ENCODE measurements at regions not wholly inside any gene's neighbourhood (a gene's known extent, or its start where the extent isn't known, plus 50 kb on each side); places are given as distances from the start of the nearest gene placed in this dataset.

DNA sequence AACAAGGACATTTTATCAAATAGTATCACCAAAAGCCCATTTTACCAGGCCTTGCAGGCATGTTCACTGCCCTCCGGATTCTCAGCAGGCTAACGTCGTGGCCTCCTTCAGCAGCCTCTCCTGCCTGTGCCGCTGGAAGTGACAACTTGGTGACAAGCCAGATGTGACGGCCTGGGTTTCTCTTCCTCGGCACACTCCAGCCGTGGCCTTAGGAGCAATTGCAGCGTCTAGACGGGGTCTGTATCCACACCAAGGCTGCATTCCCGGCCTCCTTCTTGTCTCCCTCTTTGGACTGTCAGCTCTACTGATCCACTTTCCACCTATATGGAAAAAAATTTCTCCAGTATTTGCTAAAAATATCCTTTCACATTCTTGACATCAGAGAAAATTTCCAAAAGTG, 145.3 kb upstream of the MGMT start:
- peaks cover 6 to 40% (median 15%) of the 10 kb centered on the region in 9 donors for H3K9me3 Mint-ChIP-seq
- H3K36me3 Mint-ChIP-seq, result peaks cover 0 to 22% (median 17%) of the 10 kb centered on the region in 3 donors
- peaks cover 0 to 2% (median 0%) of the 10 kb centered on the region in 4 donors for H3K4me1 Mint-ChIP-seq
- ATAC-seq (no peak), DNase-seq (no peak)
- H3K4me3 Mint-ChIP-seq, result no peak overlapping the region
- H3K27ac Mint-ChIP-seq, result no peak overlapping the region
- peaks cover 0 to 9% (median 0%) of the 10 kb centered on the region in 5 donors for H3K27me3 Mint-ChIP-seq
- POLR2A ChIA-PET, result no interaction called here

DNA sequence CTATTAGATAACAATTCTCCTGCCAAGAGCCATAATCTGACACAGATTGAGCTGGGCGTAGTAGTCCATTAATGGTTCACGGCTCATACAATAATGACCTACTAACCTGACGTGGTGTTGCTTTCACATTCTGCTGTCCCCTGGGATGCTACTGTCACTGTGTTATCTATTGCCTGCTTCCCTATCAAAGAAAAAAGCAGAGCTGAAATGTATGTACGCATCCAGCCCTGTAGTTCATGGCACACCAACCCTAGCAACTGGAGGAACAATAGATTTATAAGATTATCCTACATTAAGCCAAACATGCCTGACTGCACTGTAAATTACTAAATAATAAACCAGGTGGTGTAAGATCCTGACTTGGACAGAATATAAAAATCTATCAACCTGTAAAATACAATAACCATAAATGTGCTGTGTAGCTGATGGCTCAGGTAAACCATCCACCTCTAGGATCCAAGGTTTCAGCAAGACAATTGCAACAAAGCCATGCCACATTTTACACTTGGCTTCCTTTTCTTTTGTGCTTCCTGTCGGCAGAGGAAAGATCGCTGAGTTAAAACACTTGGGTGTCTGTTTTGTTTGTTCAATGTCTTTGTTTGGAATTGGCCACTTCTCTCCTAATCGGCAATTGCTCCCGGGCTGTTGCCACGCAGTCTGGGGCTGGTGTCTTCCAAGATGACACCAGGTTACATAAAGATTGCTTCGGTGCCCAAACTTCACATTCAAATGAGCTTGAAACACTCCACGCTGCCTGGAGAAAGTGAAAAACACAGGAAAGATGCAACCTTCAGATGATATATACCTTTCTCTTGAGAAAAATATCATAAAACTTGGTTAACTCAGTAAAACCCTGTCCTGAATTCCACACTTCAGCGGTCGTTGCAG, 143.9 kb upstream of the MGMT start:
- DNase-seq (no peak), ATAC-seq (no peak)
- POLR2A ChIA-PET, result no interaction called here
- peaks cover 0 to 2% (median 0%) of the 10 kb centered on the region in 4 donors for H3K4me1 Mint-ChIP-seq
- H3K27ac Mint-ChIP-seq, result no peak overlapping the region
- no peak overlapping the region for H3K4me3 Mint-ChIP-seq
- H3K27me3 Mint-ChIP-seq, result peaks cover 0 to 13% (median 2%) of the 10 kb centered on the region in 5 donors
- peaks cover 5 to 25% (median 12%) of the 10 kb centered on the region in 9 donors for H3K9me3 Mint-ChIP-seq
- peaks cover 0 to 9% (median 9%) of the 10 kb centered on the region in 3 donors for H3K36me3 Mint-ChIP-seq

DNA sequence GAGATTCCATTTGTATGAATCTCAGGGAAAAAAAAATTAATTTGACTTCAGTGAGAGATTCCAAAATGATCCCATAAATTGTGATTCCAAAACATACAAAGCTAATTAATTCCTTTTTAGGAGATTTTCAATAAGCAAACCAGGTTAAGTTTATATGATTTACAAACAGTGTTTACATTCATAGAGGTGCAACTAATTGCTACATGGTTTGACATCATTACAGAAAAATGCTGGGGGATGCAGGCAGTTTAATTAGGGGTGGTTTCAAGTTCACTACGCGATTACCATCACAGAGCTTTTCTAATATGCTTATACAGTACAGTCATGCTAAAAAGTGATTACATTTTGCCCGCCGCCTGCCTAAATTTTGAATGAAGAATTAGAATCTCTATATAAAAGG, 143.2 kb upstream of the MGMT start:
- H3K27me3 Mint-ChIP-seq, result peaks cover 0 to 13% (median 2%) of the 10 kb centered on the region in 5 donors
- ATAC-seq (no peak), DNase-seq (no peak)
- H3K9me3 Mint-ChIP-seq, result peaks cover 3 to 19% (median 7%) of the 10 kb centered on the region in 9 donors
- peaks cover 0 to 5% (median 3%) of the 10 kb centered on the region in 3 donors for H3K36me3 Mint-ChIP-seq
- POLR2A ChIA-PET, result no interaction called here
- no peak overlapping the region for H3K4me3 Mint-ChIP-seq
- H3K4me1 Mint-ChIP-seq, result peaks cover 0 to 2% (median 0%) of the 10 kb centered on the region in 4 donors
- H3K27ac Mint-ChIP-seq, result no peak overlapping the region

DNA sequence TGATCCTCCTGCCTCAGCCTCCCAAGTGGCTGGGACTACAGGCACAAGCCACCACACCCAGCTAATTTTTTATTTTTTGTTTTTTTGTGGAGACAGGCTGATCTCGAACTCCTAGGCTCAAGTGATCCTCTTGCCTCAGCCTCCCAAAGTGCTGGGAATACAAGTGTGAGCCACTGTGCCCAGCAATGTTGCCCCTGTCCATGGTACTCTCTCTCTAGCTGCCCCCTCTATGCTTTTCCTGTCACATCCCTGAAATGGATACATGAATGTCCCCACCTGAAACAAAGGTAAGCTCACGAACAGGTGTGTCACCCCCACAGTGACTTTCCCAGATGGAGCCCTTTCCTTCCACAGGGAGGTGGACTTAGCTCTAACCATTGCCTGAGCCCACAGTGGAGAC, 141.1 kb upstream of the MGMT start:
- H3K9me3 Mint-ChIP-seq, result peaks cover 0 to 2% (median 0%) of the 10 kb centered on the region in 9 donors
- POLR2A ChIA-PET, result no interaction called here
- H3K4me3 Mint-ChIP-seq, result no peak overlapping the region
- no peaks in the 10 kb centered on the region for H3K36me3 Mint-ChIP-seq
- H3K27ac Mint-ChIP-seq, result peak overlapping the region in 1 of 10 donors; percentile 53
- no peaks in the 10 kb centered on the region for H3K4me1 Mint-ChIP-seq
- DNase-seq (no peak), ATAC-seq (no peak)
- peaks cover 0 to 13% (median 2%) of the 10 kb centered on the region in 5 donors for H3K27me3 Mint-ChIP-seq

DNA sequence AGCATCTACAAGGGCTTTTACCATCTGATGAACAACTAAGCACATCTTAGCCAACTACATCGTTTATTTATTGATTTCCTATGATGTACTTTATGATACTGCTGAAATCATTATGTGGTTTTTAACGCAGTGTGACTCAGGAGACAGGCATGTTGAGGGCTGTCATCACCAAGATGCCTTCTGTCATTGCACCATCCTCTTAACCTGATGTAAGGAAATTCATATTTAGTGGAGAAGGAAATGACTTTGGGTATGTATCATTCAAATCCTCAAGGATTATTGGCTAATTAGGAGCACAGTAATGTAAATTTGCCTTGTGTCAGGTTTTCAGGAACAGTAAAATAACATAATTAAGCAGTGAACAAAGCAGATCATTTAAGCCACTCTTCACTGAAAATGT, 138.5 kb upstream of the MGMT start:
- Mint-ChIP-seq H3K27ac (no peak overlapping the region), H3K9me3 (no peaks in the 10 kb centered on the region), H3K4me1 (peaks cover 0 to 8% (median 5%) of the 10 kb centered on the region in 4 donors), H3K4me3 (no peak overlapping the region), H3K27me3 (peaks cover 0 to 17% (median 2%) of the 10 kb centered on the region in 5 donors), H3K36me3 (no peaks in the 10 kb centered on the region)
- DNase-seq (no peak), ATAC-seq (no peak)
- POLR2A ChIA-PET, result no interaction called here

DNA sequence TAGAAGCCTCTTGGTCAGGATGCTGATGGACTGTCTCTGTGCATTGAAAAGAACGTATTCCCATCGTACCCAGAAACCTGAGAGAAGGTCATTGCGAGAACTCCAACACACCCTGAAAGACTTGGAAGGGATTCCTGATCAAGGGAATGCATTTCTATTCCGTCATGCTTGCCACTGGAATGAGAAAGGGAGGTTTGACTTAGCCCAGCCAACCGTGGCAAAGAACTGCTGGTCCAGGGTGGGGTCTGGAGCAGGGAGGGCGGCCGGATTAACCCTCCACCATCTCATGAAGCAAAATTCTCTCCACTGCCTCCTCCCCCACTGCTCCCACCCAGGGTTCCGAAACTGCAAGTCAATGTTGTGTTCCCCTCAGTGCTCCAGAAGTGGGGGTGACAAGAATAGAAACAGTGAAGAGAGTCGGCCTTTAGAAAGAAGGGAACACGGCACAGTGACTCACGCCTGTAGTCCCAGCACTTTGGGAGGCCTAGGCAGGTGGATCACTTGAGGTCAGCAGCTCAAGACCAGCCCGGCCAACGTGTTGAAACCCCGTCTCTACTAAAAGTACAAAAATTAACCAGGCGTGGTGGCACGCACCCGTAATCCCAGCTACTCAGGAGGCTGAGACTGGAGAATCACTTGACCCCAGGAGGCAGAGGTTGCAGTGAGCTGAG, 137.5 kb upstream of the MGMT start:
- ATAC-seq (no peak), DNase-seq (no peak)
- H3K27me3 Mint-ChIP-seq, result peaks cover 2 to 14% (median 6%) of the 10 kb centered on the region in 5 donors
- H3K4me3 Mint-ChIP-seq, result no peak overlapping the region
- POLR2A ChIA-PET, result no interaction called here
- H3K36me3 Mint-ChIP-seq, result peaks cover 0 to 2% (median 0%) of the 10 kb centered on the region in 3 donors
- H3K27ac Mint-ChIP-seq, result no peak overlapping the region
- H3K9me3 Mint-ChIP-seq, result no peaks in the 10 kb centered on the region
- peaks cover 0 to 8% (median 5%) of the 10 kb centered on the region in 4 donors for H3K4me1 Mint-ChIP-seq

DNA sequence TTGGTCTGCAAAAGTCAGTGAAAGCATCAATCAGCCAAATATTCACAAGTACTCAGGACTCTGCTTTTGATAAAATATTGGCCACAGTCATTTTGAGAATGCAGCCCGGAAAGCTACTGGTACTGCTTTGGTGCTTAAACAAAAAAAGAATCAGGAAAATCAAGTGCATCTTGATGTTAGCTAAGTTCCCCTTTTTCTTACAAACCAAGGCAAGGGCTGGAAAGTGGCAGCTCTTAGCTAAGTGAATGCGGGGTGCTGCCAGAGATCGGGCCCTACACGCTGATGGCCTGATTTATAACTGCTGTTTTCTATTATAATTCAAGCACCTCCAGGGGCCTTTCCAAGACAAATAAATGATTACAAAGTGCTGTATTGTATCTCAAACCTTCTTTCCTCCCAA, 136.8 kb upstream of the MGMT start:
- Mint-ChIP-seq H3K27me3 (peaks cover 2 to 14% (median 6%) of the 10 kb centered on the region in 5 donors), H3K36me3 (peaks cover 0 to 2% (median 0%) of the 10 kb centered on the region in 3 donors), H3K9me3 (no peaks in the 10 kb centered on the region), H3K4me1 (peaks cover 0 to 8% (median 5%) of the 10 kb centered on the region in 4 donors), H3K27ac (peak overlapping the region in 1 of 10 donors; percentile 38), H3K4me3 (no peak overlapping the region)
- POLR2A ChIA-PET, result no interaction called here
- no peak for ATAC-seq
- no peak for DNase-seq

DNA sequence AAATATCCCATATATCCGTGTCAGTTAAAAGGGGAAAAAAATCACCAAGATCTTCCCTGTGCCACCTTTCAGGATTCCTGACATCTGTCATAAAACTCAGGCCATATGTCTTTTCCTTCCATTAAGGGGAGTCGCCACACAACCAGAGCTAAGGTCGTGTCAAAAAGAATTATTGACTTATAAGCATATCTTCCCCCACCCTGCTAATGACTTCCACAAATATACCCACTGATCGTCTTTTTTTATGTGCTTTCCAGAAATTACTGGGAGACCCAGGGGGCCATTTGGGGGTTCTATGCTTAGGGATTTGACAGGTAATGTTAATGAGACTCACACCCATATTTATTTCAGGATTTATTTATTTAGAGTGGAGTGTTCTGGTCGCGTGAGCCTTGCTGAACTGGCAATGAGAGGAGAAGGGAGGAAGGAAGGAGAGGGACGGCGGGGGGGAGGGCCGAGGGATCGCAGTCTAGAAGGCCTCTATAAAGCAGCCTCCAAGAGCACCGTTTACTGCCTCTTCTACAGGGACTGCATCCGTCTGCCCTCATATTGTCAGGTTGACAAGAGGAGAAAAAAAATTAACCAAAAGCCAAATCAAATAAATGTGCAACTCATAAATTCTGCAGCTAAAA, 135.7 kb upstream of the MGMT start:
- H3K27me3 Mint-ChIP-seq, result peaks cover 2 to 9% (median 6%) of the 10 kb centered on the region in 5 donors
- no peak for ATAC-seq
- H3K4me1 Mint-ChIP-seq, result peaks cover 0 to 8% (median 5%) of the 10 kb centered on the region in 4 donors
- no peak overlapping the region for H3K4me3 Mint-ChIP-seq
- H3K36me3 Mint-ChIP-seq, result peaks cover 0 to 2% (median 0%) of the 10 kb centered on the region in 3 donors
- DNase-seq, result no peak
- no peaks in the 10 kb centered on the region for H3K9me3 Mint-ChIP-seq
- POLR2A ChIA-PET, result interaction anchor here (1.9 to 2.4 kb wide), 3 partner anchors 295 to 299 kb away, joined by 9 to 12 read pairs (median 9); no protein-coding TSS in a partner anchor
- no peak overlapping the region for H3K27ac Mint-ChIP-seq

DNA sequence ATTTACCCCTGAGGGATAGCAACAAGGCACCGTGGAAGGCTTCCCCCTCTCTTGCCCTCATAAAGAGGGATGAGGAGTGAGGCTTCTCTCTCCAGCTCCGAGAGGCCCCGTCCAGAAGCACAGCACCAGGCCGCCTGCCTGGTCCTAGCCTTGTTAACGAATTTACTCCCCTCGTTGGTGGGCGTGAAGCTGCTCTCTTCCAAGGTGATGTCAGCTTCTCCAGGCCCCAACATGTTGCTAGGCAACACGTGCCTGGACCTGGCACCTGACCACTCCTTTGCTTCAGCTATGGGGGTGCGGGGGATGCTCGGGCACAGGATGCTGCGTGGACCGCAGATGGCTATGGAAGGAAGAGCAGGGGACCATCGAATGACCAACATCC, 135.2 kb upstream of the MGMT start:
- peaks cover 2 to 9% (median 6%) of the 10 kb centered on the region in 5 donors for H3K27me3 Mint-ChIP-seq
- H3K4me1 Mint-ChIP-seq, result peaks cover 0 to 8% (median 5%) of the 10 kb centered on the region in 4 donors
- no peaks in the 10 kb centered on the region for H3K9me3 Mint-ChIP-seq
- H3K4me3 Mint-ChIP-seq, result no peak overlapping the region
- POLR2A ChIA-PET, result interaction anchor here (1.9 to 2.4 kb wide), 3 partner anchors 296 to 300 kb away, joined by 9 to 12 read pairs (median 9); no protein-coding TSS in a partner anchor
- H3K36me3 Mint-ChIP-seq, result peaks cover 0 to 2% (median 0%) of the 10 kb centered on the region in 3 donors
- DNase-seq (no peak), ATAC-seq (no peak)
- peak overlapping the region in 1 of 10 donors; percentile 49 for H3K27ac Mint-ChIP-seq

DNA sequence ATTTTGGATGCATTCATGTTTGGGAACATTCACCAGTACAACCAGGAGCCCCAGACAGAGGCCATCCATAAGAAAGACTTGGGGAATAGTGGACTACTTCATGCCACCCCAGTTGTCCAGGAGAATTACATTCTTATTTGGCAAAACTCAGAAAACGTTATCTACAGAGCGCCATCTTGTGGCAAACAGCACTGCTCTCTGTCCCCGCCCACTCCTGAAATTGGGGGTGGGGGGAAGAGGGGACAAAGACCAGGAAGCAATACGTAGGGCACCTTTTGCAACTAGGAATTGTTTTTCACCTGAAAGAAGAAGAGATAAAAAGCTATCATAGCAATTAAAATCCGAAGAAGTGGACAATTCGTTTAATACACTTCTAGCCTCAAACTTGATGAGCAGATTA, 134.6 kb upstream of the MGMT start:
- peak in 6 of 10 donors; percentile 7 to 41 (median 26) for DNase-seq
- peak overlapping the region in 1 of 10 donors; percentile 7 for H3K27ac Mint-ChIP-seq

DNA sequence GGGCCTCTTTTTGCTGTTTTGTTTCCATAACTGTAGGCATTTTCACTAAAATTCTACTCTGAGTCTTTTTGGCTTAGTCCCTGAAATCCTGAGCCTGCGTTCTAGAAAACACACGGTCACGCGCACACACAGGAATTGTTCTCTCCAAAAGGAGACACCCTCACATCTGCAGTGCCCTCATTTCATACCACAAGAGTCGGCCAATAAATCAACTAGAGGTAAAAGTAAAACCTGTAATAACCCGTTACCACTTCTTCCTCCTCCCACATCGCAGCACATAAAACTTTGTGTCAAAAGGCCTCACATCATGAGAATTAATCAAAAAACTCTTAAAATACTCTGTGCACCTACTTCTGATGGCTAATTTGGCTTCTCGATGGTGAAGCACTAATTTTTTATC, 133.3 kb upstream of the MGMT start:
- H3K4me1 Mint-ChIP-seq, result peaks cover 0 to 8% (median 5%) of the 10 kb centered on the region in 4 donors
- peaks cover 0 to 7% (median 4%) of the 10 kb centered on the region in 5 donors for H3K27me3 Mint-ChIP-seq
- H3K9me3 Mint-ChIP-seq, result no peaks in the 10 kb centered on the region
- DNase-seq (no peak), ATAC-seq (no peak)
- POLR2A ChIA-PET, result interaction anchor here (2.4 kb wide), 1 partner anchor 299 kb away, joined by 12 read pairs; no protein-coding TSS in a partner anchor
- peak overlapping the region in 1 of 10 donors; percentile 24 for H3K27ac Mint-ChIP-seq
- H3K36me3 Mint-ChIP-seq, result peaks cover 0 to 2% (median 0%) of the 10 kb centered on the region in 3 donors
- no peak overlapping the region for H3K4me3 Mint-ChIP-seq

More for the DNA sequence above, 134.6 kb upstream of the MGMT start:
- no peak for ATAC-seq
- POLR2A ChIA-PET, result interaction anchor here (0.5 to 2.4 kb wide), 4 partner anchors 285 to 300 kb away, joined by 4 to 12 read pairs (median 9); no protein-coding TSS in a partner anchor
- Mint-ChIP-seq H3K4me3 (peak overlapping the region in 1 of 10 donors; percentile 37), H3K27me3 (peaks cover 2 to 9% (median 4%) of the 10 kb centered on the region in 5 donors), H3K9me3 (no peaks in the 10 kb centered on the region), H3K36me3 (peaks cover 0 to 2% (median 0%) of the 10 kb centered on the region in 3 donors), H3K4me1 (peaks cover 0 to 8% (median 5%) of the 10 kb centered on the region in 4 donors)

DNA sequence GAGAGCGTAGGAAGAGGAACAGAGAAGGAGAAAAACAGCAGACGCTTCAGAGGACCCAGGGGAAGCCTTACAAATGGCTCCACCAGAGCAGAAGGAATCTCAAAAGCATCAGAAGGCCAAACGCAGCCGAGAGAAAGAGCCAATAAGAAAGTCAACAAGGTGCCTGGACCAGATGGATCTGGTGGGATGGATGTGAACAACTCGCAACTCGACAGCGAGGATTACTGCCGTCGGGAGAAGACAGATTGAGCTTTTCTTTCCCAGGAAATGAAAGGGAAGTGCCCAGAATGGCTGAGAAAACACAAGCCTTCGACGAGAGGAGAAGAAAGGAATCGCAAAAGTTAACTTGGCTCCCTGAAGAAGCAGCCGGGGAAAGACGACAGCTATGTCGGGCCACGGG, 132.8 kb upstream of the MGMT start:
- H3K4me1 Mint-ChIP-seq, result peaks cover 0 to 8% (median 5%) of the 10 kb centered on the region in 4 donors
- DNase-seq, result no peak
- peak overlapping the region in 1 of 10 donors; percentile 1 for H3K27ac Mint-ChIP-seq
- POLR2A ChIA-PET, result interaction anchor here (0.6 kb wide), 1 partner anchor 316 kb away, joined by 3 read pairs; no protein-coding TSS in a partner anchor
- ATAC-seq, result no peak
- H3K9me3 Mint-ChIP-seq, result no peaks in the 10 kb centered on the region
- peaks cover 0 to 2% (median 0%) of the 10 kb centered on the region in 3 donors for H3K36me3 Mint-ChIP-seq
- no peak overlapping the region for H3K4me3 Mint-ChIP-seq
- H3K27me3 Mint-ChIP-seq, result peaks cover 0 to 7% (median 4%) of the 10 kb centered on the region in 5 donors
